GM12801 (cell line): ENCODE measurements at regions not wholly inside any gene's neighbourhood (a gene's known extent, or its start where the extent isn't known, plus 50 kb on each side); places are given as distances from the start of the nearest gene placed in this dataset.

ENCODE experiments used
- CTCF ChIP-seq: IDR thresholded peaks from one replicate; pipeline ENCODE4 v1.5.1; 2011; ENCODE audit warnings: control low read depth; ENCODE audit not compliant: insufficient read length; ENCODE audit errors: extremely low read depth

DNA sequence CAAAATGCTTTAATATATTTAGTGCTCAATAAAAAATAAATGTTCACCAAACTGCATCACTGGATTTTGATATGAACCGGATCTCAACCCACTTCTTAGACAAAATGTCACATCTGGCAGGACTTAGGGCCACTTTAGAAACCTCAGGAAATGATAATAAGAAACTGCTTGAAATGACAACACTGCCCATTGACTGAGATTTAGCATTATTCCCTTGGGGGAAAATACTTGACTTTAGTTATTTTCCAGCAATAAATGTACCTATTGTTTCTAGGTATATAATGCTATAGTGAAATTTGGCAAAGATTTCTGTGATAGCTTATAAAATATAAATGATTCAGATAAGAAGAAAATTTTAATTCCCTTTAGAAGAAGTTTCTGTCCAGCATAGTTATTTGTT, 195.1 kb downstream of the ICOS start:
- TF ChIP-seq CTCF: no peak

GRCh38 chr2:204133476-204133875, 196.9 kb downstream of the ICOS start:
- no peak for TF ChIP-seq CTCF

- TF ChIP-seq CTCF: no peak
Measured at GRCh38 chr2:204134421-204134820, 197.9 kb downstream of the ICOS start.

DNA sequence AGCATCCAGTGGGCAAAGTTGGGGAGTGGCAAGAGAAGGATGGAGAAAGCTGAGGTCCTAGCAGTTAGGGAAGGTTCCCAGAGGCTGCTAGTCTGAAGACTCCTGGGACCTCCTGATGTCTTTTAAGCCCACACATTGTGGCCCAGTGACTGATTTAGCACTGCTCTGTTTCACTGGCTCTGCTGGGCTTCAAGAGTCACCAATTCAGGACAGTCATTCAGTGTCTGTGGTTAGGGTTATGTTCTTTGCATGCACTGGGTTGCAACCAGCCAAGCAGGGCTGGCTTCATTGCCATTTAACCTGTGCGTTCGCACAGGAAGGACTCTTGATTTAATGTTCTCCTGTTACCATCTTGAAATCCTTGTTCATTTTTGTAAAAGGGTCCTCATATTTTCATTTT, 199.2 kb downstream of the ICOS start:
- TF ChIP-seq CTCF: no peak

GRCh38 chr2:204138206-204138605, 201.6 kb downstream of the ICOS start:
- TF ChIP-seq CTCF: no peak

DNA sequence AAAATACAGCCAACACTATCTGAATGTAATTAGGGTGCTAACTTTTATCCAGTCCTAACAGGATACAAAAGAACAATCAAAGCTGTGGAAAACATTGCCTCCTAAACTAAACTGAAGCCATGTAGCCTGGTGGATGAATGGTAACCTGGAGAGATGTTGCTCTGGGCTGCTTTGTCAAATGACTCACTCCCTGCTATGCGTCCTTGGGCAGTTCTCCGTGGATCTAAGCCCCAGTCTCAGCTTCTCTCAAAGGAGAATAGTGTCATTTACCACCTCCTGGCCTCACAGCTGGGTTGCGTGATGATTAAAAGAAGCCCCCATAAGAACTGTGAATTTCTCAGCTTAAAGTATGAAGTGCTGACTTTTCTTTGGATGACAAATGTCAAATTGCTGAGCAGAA, 203.7 kb downstream of the ICOS start:
- no peak for TF ChIP-seq CTCF

DNA sequence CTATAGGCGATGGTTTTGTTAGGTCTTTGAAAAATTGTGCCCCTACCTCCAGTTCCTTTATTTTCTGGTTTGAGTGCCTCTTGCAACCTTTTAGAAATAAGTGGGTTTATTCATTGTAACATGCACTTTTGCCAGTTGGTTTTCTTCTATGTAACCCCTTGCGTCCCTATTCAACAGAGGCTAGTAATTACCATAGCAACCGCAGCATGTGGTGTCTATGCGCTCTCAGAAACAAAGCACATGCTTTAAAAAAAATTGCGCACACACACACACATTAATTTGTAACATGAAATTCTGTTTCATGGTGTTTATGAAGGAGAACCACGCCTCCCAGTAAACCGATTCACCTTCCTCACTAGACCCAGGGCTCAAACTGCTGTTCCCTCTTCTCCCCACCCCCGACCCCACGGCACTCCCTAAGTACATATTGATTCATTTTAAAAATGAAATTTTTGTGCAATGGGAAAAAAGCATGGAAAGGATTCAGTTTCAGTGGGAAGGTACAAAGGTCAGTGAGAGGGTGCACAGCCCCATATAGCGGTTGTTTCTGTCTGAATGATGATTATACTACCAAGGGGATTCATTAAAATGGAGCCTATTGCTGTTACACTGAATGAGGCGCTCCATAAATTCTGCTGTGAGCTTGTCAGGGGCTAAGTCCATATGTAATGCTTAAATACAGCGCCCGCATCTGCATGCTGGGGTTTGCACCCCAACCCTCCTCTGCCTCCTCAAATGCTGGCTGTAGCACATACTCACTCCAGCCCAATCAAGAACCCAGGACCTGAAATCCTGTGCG, 206.9 kb downstream of the ICOS start:
- no peak for TF ChIP-seq CTCF
